ENCODE measurements at regions not wholly inside any gene's neighbourhood (a gene's known extent, or its start where the extent isn't known, plus 50 kb on each side); places are given as distances from the start of the nearest gene placed in this dataset.

GRCh38 chr1:233549917-233550316, 64.0 kb upstream of the KCNK1 start:
- Mint-ChIP-seq H3K4me1 (no peaks in the 10 kb centered on the region; a peak in 1 of 4 replicates), H3K36me3 (ENCODE audit: insufficient read depth in 1 of 3, low read depth in 3 of 3) (peaks cover 0 to 15% (median 0%) of the 10 kb centered on the region in 3 experiments; a peak in 1 of 7 replicates), H3K4me3 (no peak overlapping the region), H3K27me3 (ENCODE audit: low read depth) (no peaks in the 10 kb centered on the region; the same call in 1 of the 2 replicates), H3K9me3 (peaks cover 5 to 10% of the 10 kb centered on the region in 2 experiments; a peak in 4 of 5 replicates), H3K27ac (no peak overlapping the region)
- Histone ChIP-seq H4K8ac (replicated peaks; ENCODE audit: insufficient read length, low read depth, low read length) (no peak overlapping the region), H2BK5ac (ENCODE audit: insufficient read length, low read length) (no peak overlapping the region), H4K5ac (ENCODE audit: insufficient read length, low read depth, low read length) (no peak overlapping the region), H2AK5ac (ENCODE audit: insufficient read length, low read length) (no peak overlapping the region), H3K27me3 (ENCODE audit: insufficient read depth, low read length) (no peaks in the 10 kb centered on the region), H3K56ac (ENCODE audit: insufficient read length, low read depth, low read length) (no peak overlapping the region), H2BK20ac (ENCODE audit: low read depth, low read length, poor library complexity, severe bottlenecking) (no peak overlapping the region), H2AFZ (ENCODE audit: low read length) (no peak overlapping the region), H3K79me2 (ENCODE audit: insufficient read depth, low read length) (no peaks in the 10 kb centered on the region), H3K4me1 (ENCODE audit: insufficient read depth, low read length) (no peaks in the 10 kb centered on the region), H3K79me1 (ENCODE audit: insufficient read depth, low read depth, low read length, poor library complexity, severe bottlenecking) (no peaks in the 10 kb centered on the region), H4K91ac (ENCODE audit: insufficient read length, low read depth, low read length) (no peak overlapping the region), H3K9me3 (ENCODE audit: control insufficient read depth, low read depth, low read length) (no peaks in the 10 kb centered on the region), H3K9ac (ENCODE audit: extremely low read depth, insufficient read length, low read length) (no peak overlapping the region), H4K20me1 (ENCODE audit: control insufficient read depth, insufficient read depth, insufficient read length) (no peaks in the 10 kb centered on the region), H3K4me2 (ENCODE audit: insufficient read depth, insufficient read length, low read length) (no peak overlapping the region), H3K27ac (ENCODE audit: insufficient read length, low read depth, low read length) (no peak overlapping the region), H3K23me2 (ENCODE audit: insufficient read length, low read depth, low read length, poor library complexity, severe bottlenecking) (no peaks in the 10 kb centered on the region), H2BK12ac (ENCODE audit: insufficient read length, low read depth, low read length) (no peak overlapping the region), H3T11ph (ENCODE audit: low read length) (no peak overlapping the region), H2BK120ac (ENCODE audit: low read depth, low read length, poor library complexity, severe bottlenecking) (no peak overlapping the region), H3K14ac (ENCODE audit: insufficient read depth, low read length) (no peak overlapping the region), H3K18ac (ENCODE audit: insufficient read length, low read depth, low read length) (no peak overlapping the region), H3K23ac (ENCODE audit: insufficient read length, low read depth, low read length) (no peak overlapping the region), H2BK15ac (ENCODE audit: low read depth, low read length) (no peak overlapping the region), H3K4ac (ENCODE audit: low read depth, low read length) (no peak overlapping the region)
- TF ChIP-seq CTCF (conservative IDR thresholded peaks at IDR 0.05): no peak
- no peak for DNase-seq
- WGBS (ENCODE audit: extremely low coverage, insufficient read length, low lambda C conversion rate): no CpG with 5 or more reads among the region's 3 CpGs

Data from H9 (cell line).